Spleen (tissue), 7 donors: ENCODE measurements at regions not wholly inside any gene's neighbourhood (a gene's known extent, or its start where the extent isn't known, plus 50 kb on each side); places are given as distances from the start of the nearest gene placed in this dataset.

Source experiments
- CTCF ChIP-seq, 11 experiments: fragments of 200-600 bp in 7 of 11; fragments of 450-650 bp in 4 of 11; sonication (generic) in 4 of 11; IDR thresholded peaks in 8 of 11; conservative IDR thresholded peaks in 3 of 11; 1 replicate in 7 of 11; 2 replicates in 4 of 11; pipeline versions ENCODE4 v1.4.0 to v1.8.0; 2016 to 2021; ENCODE audit warnings: antibody characterized with exemption in 11 of 11, inconsistent platforms in 4 of 11, mild to moderate bottlenecking in 1 of 11
- POLR2A ChIP-seq, 3 donors: fragments of 450-650 bp; IDR thresholded peaks; one replicate each; pipeline ENCODE4 v1.5.1; 2017; ENCODE audit warnings: antibody characterized with exemption in 3 of 3, mild to moderate bottlenecking in 1 of 3
- POLR2AphosphoS5 ChIP-seq, 3 donors: sonication (generic); formaldehyde crosslinking; IDR thresholded peaks; one replicate each; pipeline ENCODE4 v1.5.1; 2017; ENCODE audit warnings: antibody characterized with exemption in 3 of 3
- donor health status: DM: no; HTN: no; CAD: no; lungs with moderate emphysema.
- donor health status: DM: no; HTN: no; CAD: no.
- donor health status: DM: no; HTN: no; CAD: no.

DNA sequence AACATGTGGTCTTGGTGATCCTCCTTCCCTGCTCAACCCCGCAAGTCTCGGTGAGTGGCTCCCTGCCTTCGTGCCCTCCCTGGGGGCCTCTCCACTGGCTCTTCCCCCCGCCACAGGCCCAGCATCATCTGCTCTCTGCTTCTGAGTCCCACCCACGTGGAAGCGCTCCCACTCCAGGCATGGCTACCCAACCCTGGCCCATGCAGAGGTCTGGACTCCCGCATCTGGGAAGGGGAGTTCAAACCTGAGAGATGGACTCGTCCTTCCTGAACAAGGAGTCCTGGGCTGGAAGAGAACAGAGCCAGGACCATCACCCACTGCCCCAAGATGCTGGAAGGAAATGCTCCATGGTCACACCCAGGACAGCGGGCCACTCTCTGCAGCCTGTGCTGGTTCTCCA, 90.8 kb downstream of the DHCR7 start:
- TF ChIP-seq POLR2A (IDR thresholded peaks at IDR 0.05) (no peak), CTCF (IDR thresholded peaks at IDR 0.05 in 8 of 11, conservative IDR thresholded peaks at IDR 0.05 in 3 of 11) (no peak), POLR2AphosphoS5 (IDR thresholded peaks at IDR 0.05) (no peak)
